Left ventricle myocardium inferior (tissue), 1 donor: ENCODE measurements at regions not wholly inside any gene's neighbourhood (a gene's known extent, or its start where the extent isn't known, plus 50 kb on each side); places are given as distances from the start of the nearest gene placed in this dataset.
"Not testable (repeated sequence)": the region's sequence is repeated elsewhere in the genome, so short reads cannot be mapped to it uniquely, and the experiment has no call there.

Experiments
- DNase-seq: peaks from one replicate; pipeline ENCODE4 v3.0.0-alpha.2; 2020
- H3K27ac ChIP-seq: fragments of 200-600 bp; replicated peaks from 2 replicates; pipeline ENCODE4 v1.8.0; 2021
- H3K27me3 ChIP-seq: fragments of 200-600 bp; 2 replicates; pipeline ENCODE4 v1.8.0; 2021; ENCODE audit warnings: low read depth
- H3K36me3 ChIP-seq: fragments of 200-600 bp; 2 replicates; pipeline ENCODE4 v1.8.0; 2021
- H3K4me1 ChIP-seq: fragments of 200-600 bp; 2 replicates; pipeline ENCODE4 v1.8.0; 2021
- H3K4me3 ChIP-seq: fragments of 200-600 bp; 2 replicates; pipeline ENCODE4 v1.8.0; 2021; ENCODE audit warnings: mild to moderate bottlenecking, moderate library complexity
- H3K9me3 ChIP-seq: fragments of 200-600 bp; replicated peaks from 2 replicates; pipeline ENCODE4 v1.8.0; 2021
- intact Hi-C: fragments of 100-400 bp; cut with micrococcal nuclease; formaldehyde crosslinking; loops from one replicate; pipeline ENCODE4 v1.11.0; 2022
- TF ChIP-seq, protein P1 (sequence below): fragments of 200-600 bp; IDR thresholded peaks from 2 replicates; pipeline ENCODE4 v1.8.0; 2021; ENCODE audit warnings: antibody characterized with exemption, mild to moderate bottlenecking, borderline replicate concordance
- donor health status: DM: no; HTN: yes; CAD: no; lungs with severe emphysema.

DNA sequence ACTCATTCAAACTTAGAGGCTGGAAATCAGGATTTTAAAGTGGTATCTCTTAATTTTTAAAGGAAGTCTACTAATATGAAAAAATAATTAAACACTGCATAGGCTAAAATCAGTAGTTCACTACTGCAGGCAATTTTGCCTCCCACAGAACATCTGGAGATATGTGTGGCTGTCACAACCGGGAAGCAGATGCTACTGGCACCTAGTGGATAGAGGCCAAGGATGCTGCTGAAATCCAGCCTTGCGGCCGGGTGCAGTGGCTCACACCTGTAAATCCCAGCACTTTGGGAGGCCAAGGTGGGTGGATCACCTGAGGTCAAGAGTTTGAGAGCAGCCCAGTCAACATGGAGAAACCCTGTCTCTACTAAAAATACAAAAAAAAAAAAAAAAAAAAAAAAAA lies 473.9 kb downstream of the XYLT1 start:
- Histone ChIP-seq H3K9me3 (no peaks in the 10 kb centered on the region), H3K27ac (no peak overlapping the region), H3K4me3 (no peak overlapping the region), H3K36me3 (no peaks in the 10 kb centered on the region), H3K27me3 (peaks cover 17% of the 10 kb centered on the region), H3K4me1 (no peaks in the 10 kb centered on the region)
- DNase-seq: no peak
- TF ChIP-seq, protein P1, sequence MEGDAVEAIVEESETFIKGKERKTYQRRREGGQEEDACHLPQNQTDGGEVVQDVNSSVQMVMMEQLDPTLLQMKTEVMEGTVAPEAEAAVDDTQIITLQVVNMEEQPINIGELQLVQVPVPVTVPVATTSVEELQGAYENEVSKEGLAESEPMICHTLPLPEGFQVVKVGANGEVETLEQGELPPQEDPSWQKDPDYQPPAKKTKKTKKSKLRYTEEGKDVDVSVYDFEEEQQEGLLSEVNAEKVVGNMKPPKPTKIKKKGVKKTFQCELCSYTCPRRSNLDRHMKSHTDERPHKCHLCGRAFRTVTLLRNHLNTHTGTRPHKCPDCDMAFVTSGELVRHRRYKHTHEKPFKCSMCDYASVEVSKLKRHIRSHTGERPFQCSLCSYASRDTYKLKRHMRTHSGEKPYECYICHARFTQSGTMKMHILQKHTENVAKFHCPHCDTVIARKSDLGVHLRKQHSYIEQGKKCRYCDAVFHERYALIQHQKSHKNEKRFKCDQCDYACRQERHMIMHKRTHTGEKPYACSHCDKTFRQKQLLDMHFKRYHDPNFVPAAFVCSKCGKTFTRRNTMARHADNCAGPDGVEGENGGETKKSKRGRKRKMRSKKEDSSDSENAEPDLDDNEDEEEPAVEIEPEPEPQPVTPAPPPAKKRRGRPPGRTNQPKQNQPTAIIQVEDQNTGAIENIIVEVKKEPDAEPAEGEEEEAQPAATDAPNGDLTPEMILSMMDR: no peak
- intact Hi-C loops: no loop called here

DNA sequence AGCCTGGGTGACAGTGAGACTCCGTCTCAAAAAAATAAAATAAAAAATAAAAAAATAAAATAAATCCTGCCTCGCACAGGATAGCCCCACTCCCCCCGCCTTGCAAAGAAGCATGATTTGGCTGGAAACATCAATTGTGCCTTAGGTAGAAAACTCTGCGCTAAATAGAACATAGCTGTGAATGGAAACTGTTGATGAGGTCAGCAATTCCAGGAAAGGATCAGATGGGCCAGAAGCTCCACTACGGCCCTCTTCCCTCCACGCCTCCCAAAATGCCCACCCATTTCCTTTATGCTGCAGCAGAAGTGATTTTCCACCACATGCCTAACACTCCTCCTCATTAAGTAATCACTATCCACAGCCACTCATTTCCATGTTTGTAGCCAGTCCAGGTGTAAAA lies 473.4 kb downstream of the XYLT1 start:
- Histone ChIP-seq H3K36me3 (no peaks in the 10 kb centered on the region), H3K9me3 (no peaks in the 10 kb centered on the region), H3K4me3 (no peak overlapping the region), H3K4me1 (no peaks in the 10 kb centered on the region), H3K27ac (no peak overlapping the region), H3K27me3 (peaks cover 17% of the 10 kb centered on the region)
- TF ChIP-seq, protein P1: no peak
- intact Hi-C loops: no loop called here
- no peak for DNase-seq

DNA sequence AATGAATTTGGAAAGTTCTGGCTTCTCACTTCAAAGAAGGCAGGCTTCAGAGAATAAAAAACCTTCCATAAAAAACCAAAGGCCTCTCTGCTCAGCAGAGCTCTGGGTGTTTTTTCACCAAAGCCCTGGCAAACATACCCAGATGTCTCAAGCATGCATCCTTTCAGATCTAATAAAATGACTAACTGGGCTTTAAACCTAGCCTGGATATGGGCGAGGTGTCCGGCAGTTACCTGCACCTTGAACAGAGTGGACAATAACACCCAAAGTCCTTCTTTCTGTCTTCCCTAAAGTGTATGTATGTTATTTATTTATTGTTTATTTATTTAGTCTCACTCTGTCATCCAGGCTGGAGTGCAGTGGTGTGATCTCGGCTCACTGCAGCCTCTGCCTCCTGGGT lies 469.3 kb downstream of the XYLT1 start:
- Histone ChIP-seq H3K9me3 (peaks cover 22% of the 10 kb centered on the region), H3K4me1 (no peaks in the 10 kb centered on the region), H3K36me3 (no peaks in the 10 kb centered on the region), H3K4me3 (no peak overlapping the region), H3K27ac (no peak overlapping the region), H3K27me3 (no peaks in the 10 kb centered on the region)
- no peak for DNase-seq
- TF ChIP-seq, protein P1: no peak
- intact Hi-C loops: no loop called here

DNA sequence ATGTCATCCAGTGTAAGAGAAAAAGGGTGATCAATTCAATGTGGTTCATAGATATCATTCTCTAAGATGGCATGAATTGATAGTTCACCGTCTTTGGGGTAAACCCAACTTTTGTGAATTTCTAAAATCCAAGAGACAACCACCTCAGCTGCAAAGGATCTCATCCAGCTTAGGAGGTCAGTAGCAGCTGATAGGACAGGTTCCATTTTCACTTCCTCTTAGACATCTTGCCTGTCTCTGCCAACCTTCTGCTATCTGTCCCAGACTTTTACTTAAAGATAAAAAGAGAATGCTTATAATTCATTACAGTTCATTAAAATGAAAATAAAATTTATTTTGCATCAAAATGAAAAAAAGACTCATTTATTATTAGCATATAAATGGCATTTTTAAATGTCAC lies 468.2 kb downstream of the XYLT1 start:
- Histone ChIP-seq H3K4me3 (no peak overlapping the region), H3K36me3 (no peaks in the 10 kb centered on the region), H3K27ac (no peak overlapping the region), H3K4me1 (no peaks in the 10 kb centered on the region), H3K27me3 (no peaks in the 10 kb centered on the region), H3K9me3 (peaks cover 23% of the 10 kb centered on the region)
- no peak for DNase-seq
- intact Hi-C loops: no loop called here
- TF ChIP-seq, protein P1: no peak

DNA sequence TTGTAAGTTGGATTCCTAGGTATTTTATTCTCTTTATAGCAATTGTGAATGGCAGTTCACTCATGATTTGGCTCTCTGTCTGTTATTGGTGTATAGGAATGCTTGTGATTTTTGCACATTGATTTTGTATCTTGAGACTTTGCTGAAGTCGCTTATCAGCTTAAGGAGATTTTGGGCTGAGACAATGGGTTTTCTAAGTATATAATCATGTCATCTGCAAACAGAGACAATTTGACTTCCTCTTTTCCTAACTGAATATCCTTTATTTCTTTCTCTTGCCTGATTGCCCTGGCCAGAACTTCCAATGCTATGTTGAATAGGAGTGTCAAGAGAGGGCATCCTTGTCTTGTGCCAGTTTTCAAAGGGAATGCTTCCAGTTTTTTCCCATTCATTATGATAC lies 464.8 kb downstream of the XYLT1 start:
- H3K9me3 ChIP-seq: peaks cover 23% of the 10 kb centered on the region
- peaks cover 15% of the 10 kb centered on the region for H3K27me3 ChIP-seq
- H3K36me3 ChIP-seq, H3K27ac ChIP-seq, intact Hi-C loops, DNase-seq, H3K4me1 ChIP-seq, H3K4me3 ChIP-seq: not testable (repeated sequence)

DNA sequence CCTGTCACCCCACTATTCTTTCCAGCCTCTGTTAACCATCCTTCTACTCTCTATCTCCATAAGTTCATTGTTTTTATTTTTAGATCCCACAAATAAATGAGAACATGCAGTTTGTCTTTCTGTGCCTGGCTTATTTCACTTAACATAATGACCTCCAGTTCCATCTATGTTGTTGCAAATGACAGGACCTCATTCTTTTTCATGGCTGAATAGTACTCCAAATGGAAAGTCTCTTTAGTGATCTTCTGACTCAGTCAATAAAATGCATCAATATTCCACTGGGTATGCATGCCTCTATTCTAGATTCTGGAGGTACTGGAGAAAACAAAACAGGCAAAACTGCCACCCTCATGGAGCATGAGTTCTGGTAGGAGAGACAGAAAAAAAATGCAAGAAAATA lies 459.0 kb downstream of the XYLT1 start:
- Histone ChIP-seq H3K27me3 (peaks cover 48% of the 10 kb centered on the region), H3K4me3 (no peak overlapping the region), H3K9me3 (peaks cover 9% of the 10 kb centered on the region), H3K36me3 (no peaks in the 10 kb centered on the region), H3K27ac (no peak overlapping the region), H3K4me1 (no peaks in the 10 kb centered on the region)
- TF ChIP-seq, protein P1: no peak
- intact Hi-C loops: no loop called here
- no peak for DNase-seq
